NCI-H128 (cell line): ENCODE measurements at regions not wholly inside any gene's neighbourhood (a gene's known extent, or its start where the extent isn't known, plus 50 kb on each side); places are given as distances from the start of the nearest gene placed in this dataset.

Experiments used
- DNase-seq: peaks from one replicate; lab custom pipeline; 2025; ENCODE audit not compliant: unreplicated experiment; lab: John Stamatoyannopoulos, UW

DNA sequence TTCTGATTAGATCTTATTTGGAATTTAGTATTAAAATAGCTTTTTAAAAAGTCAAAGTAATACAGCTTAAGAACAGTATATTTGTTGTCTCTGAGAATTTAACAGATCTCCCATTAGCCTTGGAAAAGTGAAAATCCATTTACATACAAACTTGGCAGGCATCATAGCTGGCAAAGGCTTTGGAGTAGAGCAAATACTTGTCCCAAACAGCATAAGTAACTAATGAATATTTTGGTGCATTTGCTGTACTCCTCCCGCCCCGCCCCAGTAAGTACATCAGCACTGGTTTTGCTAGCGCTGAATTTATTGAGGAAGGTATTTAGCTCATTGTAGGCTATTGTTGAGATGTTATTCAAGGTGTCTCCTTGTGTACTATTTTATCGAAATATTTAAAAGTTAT lies 417.7 kb upstream of the KAZN start:
- DNase-seq = no peak

DNA sequence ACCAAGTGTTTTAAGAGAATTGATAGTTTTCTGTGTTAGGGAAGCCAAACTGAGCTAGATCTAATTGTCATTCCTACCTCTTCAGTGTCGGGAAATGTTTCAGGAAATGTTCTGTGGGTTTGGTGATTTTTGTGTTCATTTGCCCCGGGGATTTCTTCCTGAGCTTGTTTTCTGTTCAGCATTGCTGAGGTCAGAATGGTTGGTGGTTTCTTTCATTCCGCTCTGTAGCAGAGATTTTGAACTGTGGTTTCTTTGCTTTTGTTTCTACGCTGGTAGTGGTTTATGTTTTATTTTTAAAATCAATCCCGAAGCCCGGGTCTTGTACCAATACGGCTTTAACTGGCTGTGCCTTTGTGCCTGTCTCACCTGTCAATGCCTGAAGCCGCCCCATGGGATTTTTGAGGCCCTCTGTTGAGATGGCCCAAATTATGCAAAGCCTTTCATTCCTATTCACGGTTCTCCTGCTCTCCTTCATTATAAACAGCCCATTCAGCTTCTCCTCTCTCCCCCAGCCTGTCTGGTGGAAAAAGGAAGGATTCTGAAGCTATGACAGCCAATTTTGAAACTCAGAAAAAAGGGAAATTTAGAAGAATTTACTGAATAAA lies 417.2 kb upstream of the KAZN start:
- DNase-seq = no peak

DNA sequence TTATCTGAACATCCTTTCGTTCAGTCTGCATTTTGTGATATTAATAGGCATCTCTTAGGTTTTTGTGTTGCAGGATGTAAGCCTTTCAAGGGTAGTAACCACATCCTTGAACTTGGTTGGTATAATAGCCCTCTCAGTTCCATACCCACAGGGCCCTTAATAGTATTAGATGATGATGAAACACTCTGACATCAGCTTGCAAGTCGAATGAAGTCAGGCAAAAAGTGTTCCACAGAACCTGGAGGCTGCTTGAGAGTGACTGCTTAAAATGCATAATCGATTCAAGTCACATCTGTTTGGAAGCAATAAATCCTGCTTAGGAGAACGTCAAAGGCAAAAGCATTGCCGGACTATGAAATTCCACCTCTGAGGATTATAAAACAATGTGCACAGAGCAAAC lies 415.6 kb upstream of the KAZN start:
- no peak for DNase-seq

DNA sequence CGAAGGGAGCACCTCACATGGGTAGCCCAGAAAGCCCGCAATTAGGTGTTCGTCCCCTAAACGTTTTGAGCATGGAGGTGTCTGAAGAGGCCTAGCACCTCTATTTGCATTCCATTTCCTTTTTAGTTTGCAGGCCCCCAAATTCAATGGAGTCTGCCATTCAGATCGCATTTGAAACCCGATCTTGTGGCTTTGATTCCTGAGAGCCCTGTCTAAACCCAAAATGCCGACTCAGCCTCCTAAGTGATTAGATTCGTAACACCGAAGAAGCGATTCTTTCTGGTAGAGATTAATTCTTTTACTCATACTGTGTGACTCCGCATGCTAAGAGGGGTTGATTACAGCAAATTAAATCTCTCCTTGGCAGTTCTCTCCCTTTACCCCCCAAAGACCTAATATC lies 415.2 kb upstream of the KAZN start:
- DNase-seq = no peak

DNA sequence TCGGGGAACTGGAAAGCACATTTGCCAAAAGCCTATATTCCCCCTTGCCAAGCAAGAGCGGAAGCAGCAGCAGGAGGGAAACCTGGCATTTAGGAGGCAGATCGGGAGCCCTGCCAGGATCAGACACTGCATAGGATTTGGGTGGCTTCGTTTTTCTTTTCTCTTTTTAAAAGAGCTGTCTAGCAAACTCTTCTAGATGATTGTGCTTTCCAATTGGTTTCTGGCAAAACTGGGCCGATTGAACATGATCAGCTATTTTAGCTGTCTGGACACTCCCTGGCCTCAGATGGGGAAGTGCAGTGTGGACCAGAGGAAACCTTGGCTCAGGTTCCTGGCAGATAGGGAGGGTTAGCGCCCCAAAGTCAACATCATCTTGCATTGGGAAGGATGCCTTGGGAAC lies 414.0 kb upstream of the KAZN start:
- no peak for DNase-seq

DNA sequence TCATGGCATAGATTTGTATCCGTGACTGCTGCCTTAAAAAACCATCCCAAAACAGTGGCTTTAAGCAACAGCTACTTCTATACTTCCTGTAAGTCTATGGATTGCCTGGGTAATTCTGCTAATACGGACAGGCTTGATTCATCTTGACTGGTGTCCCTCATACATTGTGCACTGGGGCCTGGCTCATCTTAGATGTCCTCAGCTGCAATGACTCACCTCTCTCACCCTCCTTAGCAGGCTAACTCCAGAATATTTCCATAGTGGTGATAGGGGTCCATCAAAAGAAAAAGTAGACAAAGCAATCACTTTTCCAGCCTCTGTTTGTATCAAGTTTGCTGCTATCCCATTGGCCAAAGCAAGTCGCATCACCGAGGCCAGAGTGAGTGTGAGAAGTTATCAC lies 409.1 kb upstream of the KAZN start:
- DNase-seq = no peak

DNA sequence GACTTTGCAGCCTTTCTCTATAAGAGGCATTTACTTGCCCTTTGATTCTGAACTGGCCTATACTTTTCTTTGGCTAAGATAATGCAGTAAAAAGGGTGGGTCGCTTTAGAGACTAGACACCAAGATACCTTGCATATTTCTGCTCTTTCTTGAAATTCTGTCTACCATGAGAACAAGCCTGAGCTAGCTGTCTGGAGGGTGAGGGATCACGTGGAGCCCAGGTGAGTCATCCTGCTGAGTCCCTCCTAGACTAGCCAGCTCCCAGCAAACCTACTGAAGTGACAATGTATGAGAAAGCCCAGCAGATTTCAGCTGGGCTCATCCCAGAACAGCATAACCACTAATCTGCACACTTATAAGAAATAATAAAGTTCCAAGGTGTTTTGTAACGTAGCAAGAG lies 408.0 kb upstream of the KAZN start:
- DNase-seq = no peak

DNA sequence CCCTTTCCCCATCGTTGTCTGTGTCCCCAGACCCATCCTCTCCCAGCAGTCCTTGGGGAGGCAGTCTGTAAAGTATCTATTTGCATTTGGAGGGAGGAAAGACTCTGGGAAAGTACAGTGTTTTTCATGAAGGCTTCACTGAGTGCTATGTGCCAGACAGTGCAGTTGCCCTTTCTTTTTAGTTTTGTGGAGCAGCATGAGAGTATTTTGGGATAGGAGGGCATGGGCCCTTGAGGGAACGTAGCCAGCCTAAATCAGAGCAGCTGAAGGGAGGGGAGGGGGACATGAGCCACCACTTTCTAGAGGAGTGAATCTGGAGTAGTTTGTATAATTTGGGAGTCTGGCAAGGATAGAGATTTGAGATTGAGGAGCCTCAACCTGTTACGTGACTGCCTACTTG lies 404.0 kb upstream of the KAZN start:
- DNase-seq = no peak

DNA sequence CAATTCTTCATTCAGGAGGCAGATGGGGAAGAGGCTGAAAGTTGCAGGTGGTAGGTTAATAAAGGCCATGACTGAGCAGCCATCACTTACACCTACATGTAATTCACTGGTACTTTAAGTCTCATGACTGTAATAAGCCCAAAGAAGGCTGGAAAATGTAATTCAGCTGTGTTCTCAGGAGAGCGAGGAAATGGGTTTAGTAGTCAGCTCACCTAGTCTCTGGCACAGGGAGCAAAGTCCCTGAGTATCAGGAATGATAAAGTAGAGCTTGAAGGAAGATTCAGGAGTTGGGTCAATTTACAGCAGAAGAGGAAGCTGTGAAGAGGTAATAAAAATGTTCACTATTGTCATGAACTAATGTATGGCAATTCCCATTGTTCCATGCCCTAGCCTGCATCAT lies 393.4 kb upstream of the KAZN start:
- no peak for DNase-seq

DNA sequence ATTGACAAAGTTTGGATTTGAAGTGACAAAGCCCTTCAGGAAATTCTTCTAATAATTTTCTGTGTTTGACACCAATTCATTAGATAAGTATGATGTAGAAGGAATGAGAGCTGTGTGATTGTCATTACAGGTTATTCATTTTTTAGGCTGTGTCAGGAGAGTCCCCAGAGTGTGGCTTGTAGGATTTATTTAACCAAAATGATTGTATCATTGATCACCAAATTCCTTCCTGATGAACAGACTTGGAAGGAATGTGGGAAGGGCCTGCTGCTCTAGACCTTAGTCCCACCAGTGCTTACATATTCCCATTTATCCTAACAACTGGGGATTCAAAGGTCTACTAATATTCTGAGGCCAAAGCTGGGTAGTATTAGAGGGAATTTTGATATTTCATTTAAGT lies 383.3 kb upstream of the KAZN start:
- DNase-seq = no peak

DNA sequence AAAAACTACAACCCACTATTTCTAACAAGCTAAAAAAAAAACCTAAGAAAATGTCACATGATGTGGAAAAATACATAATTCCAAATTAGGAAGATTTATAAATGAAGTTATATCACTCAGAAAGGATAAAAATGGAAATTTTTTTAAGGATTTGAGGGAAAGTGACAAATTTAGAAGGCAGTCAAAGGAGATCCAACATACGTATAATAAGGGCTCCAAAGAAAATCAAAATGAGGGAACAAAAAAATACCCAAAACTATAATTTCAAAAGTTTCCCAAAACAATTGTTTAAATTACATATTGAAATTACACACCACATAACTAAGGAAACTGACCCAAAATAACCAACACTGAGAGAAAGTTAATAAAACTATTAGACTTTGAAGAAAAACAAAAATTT lies 381.1 kb upstream of the KAZN start:
- no peak for DNase-seq

DNA sequence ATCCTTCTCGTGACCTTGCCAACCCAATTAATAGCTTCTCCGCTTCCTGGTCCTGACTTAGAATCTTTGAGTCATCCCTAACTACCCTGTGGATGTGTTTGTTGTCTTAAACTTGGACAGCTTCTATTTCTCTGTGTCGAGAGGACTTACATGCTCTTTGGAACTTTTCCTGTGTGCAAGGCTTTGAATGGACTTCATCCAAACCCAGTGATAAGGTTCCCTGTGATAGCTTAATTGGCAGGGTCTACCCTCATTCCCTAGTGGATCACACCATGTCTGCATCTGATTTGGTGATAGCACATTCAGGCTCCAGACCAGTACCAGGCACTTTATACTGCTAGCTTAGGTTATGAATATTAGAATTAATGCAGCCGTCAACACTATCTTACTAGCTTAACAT lies 378.2 kb upstream of the KAZN start:
- no peak for DNase-seq

DNA sequence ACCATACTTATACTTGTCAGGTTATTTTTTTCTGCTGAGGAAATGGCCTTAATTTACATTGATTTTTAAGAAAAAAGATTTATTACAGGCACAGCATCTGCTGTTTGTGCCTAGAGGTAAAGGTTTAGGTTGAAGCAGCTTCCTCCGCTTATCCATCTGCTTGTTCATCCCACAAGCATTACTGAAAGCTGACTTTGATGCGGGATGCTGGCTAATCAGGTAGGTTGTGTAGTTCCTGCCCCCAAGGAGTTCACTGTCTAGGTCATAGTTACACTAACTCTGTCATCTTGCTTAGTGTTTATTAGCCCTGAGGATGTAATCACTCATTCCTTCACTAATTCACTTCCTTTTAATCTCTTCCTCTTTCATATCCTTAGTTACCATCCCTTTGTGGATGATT lies 377.7 kb upstream of the KAZN start:
- DNase-seq = no peak

DNA sequence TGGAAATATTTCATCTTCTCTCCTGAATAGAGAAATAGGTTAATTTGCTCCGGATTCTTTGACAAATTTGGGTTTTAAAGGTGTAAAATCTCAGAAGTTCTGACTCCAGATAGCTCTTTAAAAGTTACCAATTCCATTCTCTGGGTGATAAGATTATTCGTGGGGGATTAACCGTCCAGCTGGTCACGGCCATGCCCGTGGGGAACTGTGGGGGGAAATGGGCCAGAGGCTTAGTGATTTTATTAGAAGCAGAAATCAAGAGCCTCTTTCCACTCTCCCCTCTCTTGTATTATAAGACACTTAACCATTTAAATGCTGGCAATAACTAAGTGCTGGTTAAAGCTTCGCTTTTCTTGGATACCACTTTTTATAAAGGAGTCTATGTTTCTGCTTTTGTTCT lies 376.4 kb upstream of the KAZN start:
- DNase-seq = no peak

DNA sequence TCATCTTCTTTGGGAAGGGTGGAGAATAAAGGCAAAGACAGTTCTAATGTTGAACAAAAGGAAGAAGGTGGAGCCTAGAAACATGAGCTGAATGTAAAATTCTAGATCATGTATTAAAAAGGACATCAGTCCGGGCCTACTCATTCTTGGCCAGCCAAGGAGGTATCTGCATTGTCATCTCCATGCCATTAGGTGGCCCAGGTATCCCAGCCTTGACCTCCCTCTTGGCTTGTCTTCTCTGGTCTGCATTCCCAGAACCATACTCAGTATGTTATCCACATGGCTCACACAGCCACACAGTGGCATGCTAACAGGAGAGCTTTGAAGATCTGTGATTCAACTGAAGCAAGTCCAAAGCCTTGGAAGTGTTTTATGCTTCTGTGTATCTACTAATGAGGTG lies 369.8 kb upstream of the KAZN start:
- no peak for DNase-seq

DNA sequence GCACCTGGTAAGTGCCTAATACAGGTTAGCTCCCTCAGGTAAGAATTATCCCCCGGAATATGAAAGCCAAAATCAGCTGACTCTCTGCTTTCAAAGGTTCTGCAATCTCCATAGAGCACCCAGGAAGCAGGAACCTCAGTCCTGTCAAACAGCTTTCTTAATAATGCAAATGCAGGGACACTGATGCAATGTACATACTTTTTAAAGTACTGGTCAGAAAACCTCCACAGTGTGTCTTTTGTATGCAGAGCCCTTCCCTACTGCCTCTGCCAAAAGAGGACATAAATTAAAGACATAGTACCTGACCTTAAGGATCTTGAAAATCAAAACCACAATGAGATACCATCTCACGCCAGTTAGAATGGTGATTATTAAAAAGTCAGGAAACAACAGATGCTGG lies 365.0 kb upstream of the KAZN start:
- DNase-seq = no peak

DNA sequence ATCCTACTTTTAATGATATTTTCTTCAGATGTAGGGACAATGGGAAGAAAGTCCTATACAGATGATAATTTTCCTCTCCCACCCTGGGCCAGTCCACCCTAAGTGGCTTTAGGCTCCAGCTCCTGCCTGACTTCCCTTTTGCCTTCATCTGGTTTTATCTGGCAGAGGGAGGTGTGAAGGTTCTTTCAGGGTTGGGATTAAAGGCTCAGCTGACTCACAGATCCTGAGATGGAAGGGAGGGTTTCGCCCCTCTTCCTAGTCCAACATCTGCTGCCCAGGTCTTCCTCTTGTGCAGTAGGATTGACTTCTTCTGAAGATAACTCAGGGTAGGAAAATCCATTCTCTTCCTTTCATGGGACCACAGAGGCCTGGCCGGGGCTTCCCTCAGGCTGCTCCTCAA lies 362.4 kb upstream of the KAZN start:
- DNase-seq = no peak

DNA sequence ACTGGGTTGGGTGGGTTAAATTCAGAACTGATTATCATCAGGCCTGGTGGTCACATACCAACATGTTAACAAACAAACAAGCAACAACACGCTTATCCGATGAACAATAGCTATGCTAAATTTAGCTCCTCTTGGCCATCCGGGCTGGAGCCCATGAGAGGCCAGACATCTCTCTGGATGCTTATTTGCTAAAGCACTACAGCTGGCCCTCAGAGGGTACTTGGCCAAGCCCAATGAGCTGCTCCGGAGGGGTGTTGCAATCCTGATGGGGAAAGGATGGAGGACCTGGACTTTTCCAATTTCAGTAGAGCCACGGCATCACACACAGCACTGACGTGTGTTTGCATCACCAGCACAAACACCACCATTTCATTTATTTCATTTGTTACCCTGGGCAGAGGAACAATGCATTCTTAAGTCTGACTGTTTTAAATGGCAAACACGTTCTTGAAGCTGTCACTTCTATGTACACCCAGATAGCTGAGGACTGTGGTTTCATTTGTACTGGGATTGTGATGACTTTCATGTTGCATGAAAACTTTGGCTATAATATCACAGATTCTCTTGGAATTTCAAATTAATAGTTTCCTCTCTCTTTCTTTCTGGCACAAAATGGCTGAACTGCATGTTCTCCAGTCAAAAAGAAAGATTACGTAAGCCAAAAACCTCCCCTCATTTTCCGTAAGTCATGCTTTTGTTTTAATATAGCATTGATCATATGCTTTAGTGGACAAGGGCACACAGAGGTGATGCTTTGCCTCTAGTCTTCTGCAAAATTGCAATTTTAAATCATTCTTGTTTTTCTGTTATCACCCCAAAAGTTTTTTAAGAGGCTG lies 359.8 kb upstream of the KAZN start:
- DNase-seq = no peak

DNA sequence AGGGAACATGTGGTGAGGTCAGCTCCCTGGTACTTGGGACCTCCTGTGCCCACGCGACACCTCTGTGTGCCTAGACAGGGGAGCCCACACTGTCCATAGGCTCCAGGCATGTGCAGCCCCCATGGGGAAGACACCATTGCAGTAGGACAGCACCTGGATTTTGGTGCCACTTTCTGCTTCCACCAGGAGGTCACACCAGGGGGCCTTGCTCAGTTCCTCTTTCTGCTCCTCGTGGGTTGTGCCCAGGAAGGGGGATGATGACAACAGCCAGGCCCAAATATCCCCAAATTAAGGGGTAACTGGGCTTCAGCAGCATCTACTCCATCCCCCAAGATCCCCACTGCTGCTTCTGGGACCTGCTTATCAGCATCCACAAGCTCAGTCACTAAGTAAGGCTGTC lies 358.2 kb upstream of the KAZN start:
- DNase-seq = no peak

DNA sequence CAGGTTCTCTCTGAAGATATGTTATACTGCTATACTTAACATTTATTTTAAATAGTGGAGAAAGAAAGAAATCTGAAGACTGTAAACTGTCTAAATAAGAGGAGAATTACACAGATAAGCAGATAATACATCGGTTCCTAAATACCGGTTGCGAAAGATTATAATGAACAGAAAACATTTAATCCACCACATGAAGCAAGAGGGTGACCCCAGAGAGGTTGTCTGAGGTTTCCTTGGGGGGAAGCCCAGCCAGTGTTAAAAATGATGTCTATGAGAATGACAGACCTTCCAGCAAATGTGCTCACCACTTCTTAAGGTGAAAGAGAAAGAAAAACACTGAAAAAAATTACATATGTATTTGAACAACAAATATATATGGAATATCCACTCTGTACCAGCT lies 356.4 kb upstream of the KAZN start:
- DNase-seq = no peak

DNA sequence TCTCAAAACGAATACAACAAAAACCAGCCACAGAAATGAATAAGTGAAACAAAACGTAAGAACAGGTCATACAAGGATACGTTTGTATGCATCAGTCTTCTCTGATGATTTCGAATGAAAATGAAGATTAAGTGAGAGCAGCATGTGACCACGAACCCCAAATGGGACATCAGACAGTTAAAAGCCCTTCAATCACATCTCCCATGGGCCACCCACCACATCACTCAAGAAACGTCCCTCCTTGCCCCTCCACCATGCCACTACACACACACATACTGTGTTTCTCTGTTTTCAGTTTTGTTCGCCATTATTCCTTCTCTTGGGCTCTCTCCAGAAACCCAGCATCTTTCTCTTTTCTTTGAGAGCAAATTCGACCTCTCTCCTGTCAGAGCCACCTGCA lies 355.6 kb upstream of the KAZN start:
- no peak for DNase-seq

DNA sequence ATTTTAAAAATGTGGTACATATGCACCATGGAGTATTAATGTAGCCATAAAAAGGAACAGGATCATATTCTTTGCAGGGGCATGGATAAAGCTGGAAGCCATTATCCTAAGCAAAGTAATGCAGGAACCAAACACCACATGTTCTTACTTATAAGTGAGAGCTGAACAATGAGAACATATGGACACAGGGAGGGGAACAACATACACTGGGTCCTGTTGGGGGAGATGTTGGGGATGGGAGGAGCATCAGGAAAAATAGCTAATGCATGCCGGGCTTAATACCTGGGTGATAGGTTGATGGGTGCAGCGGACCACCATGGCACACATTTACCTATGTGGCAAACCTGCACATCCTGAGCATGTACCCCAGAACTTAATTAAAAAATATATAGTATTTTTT lies 352.5 kb upstream of the KAZN start:
- DNase-seq = no peak

DNA sequence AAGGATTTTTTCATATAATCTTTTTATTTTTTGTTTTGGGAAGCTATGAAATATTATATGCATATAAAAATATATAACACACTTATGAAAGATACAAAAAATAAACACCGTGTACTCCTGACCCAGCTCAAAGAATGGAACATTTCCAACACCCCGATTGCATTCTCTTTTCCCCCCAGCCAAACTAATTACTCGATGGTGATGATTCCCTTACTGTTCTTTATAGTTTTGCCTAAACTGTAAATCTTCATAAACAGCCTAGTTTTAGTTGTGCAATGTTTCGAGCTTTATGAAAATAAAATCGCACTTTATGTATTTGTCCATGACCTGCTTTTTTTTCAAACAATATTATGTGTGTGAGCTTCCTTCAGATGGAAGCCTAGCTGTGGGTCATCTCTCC lies 352.0 kb upstream of the KAZN start:
- DNase-seq = no peak
